CD14-positive monocyte (primary cell): ENCODE measurements at regions not wholly inside any gene's neighbourhood (a gene's known extent, or its start where the extent isn't known, plus 50 kb on each side); places are given as distances from the start of the nearest gene placed in this dataset.

Experiments used
- DNase-seq, 3 donors: peaks; one replicate each; pipeline ENCODE4 v3.0.0-alpha.2; 2011 to 2022
- H2AFZ ChIP-seq: 2 replicates; pipeline ENCODE4 v1.6.0; 2012; ENCODE audit warnings: mild to moderate bottlenecking, low read depth, low read length, inconsistent platforms; ENCODE audit not compliant: insufficient read depth, poor library complexity, severe bottlenecking
- H3K27ac ChIP-seq, 2 donors: 1 replicate in 1 of 2; 2 replicates in 1 of 2; pipeline ENCODE4 v1.5.1; 2012 to 2013; ENCODE audit warnings: low read length in 2 of 2, control low read depth in 1 of 2, inconsistent platforms in 1 of 2, low read depth in 1 of 2, mild to moderate bottlenecking in 1 of 2
- H3K27me3 ChIP-seq, 2 donors: one replicate each; pipeline versions ENCODE4 v1.6.0 to v1.6.1; 2011 to 2013; ENCODE audit warnings: low read length in 2 of 2; ENCODE audit not compliant: control insufficient read depth in 2 of 2, insufficient read depth in 2 of 2
- H3K36me3 ChIP-seq, 2 donors: replicated peaks in 1 of 2; 1 replicate in 1 of 2; 2 replicates in 1 of 2; pipeline versions ENCODE4 v1.5.1 to v1.6.1; 2012 to 2013; ENCODE audit warnings: low read length in 2 of 2, control low read depth in 1 of 2, inconsistent platforms in 1 of 2, mild to moderate bottlenecking in 1 of 2; ENCODE audit not compliant: insufficient read depth in 2 of 2, control insufficient read depth in 1 of 2
- H3K4me1 ChIP-seq, 2 donors: 1 replicate in 1 of 2; 2 replicates in 1 of 2; pipeline versions ENCODE4 v1.5.1 to v1.6.1; 2012 to 2013; ENCODE audit warnings: low read length in 2 of 2, control low read depth in 1 of 2, inconsistent platforms in 1 of 2, mild to moderate bottlenecking in 1 of 2, moderate library complexity in 1 of 2; ENCODE audit not compliant: insufficient read depth in 2 of 2, control insufficient read depth in 1 of 2
- H3K4me2 ChIP-seq: replicated peaks from 2 replicates; pipeline ENCODE3; 2012; ENCODE audit warnings: low read length, moderate library complexity, mild to moderate bottlenecking; ENCODE audit not compliant: poor library complexity, severe bottlenecking; ENCODE audit errors: extremely low read depth
- H3K4me3 ChIP-seq, 3 experiments: fragments of 200-600 bp in 1 of 3; sonication (generic) in 1 of 3; replicated peaks in 1 of 3; 1 replicate in 2 of 3; 2 replicates in 1 of 3; pipeline ENCODE4 v1.5.1; 2011 to 2013; ENCODE audit warnings: low read length in 3 of 3, mild to moderate bottlenecking in 3 of 3, control low read depth in 2 of 3, low read depth in 2 of 3, inconsistent platforms in 1 of 3, moderate library complexity in 1 of 3
- H3K79me2 ChIP-seq: 2 replicates; pipeline ENCODE4 v1.6.0; 2012; ENCODE audit warnings: mild to moderate bottlenecking, control low read depth, inconsistent platforms, low read length, moderate library complexity; ENCODE audit not compliant: insufficient read depth
- H3K9ac ChIP-seq: 2 replicates; pipeline ENCODE4 v1.6.0; 2017; ENCODE audit warnings: low read length, mild to moderate bottlenecking; ENCODE audit not compliant: insufficient read depth, poor library complexity, severe bottlenecking
- H3K9me3 ChIP-seq, 2 donors: replicated peaks in 1 of 2; 1 replicate in 1 of 2; 2 replicates in 1 of 2; pipeline versions ENCODE4 v1.5.1 to v1.6.1; 2012 to 2013; ENCODE audit warnings: low read length in 2 of 2, control low read depth in 1 of 2; ENCODE audit not compliant: control insufficient read depth in 1 of 2, insufficient read depth in 1 of 2
- H4K20me1 ChIP-seq: 2 replicates; pipeline ENCODE4 v1.6.0; 2012; ENCODE audit warnings: mild to moderate bottlenecking, low read length, control low read depth, moderate library complexity; ENCODE audit not compliant: insufficient read depth
- H3K27ac Mint-ChIP-seq, 7 donors: one replicate each; pipeline ENCODE4 v1.8.0; 2020; ENCODE audit warnings: mild to moderate bottlenecking in 7 of 7, mixed read lengths in 7 of 7, moderate library complexity in 6 of 7, inconsistent platforms in 2 of 7
- H3K27me3 Mint-ChIP-seq, 3 donors: one replicate each; pipeline ENCODE4 v1.8.0; 2021 to 2022; ENCODE audit warnings: low read depth in 3 of 3, mild to moderate bottlenecking in 3 of 3, mixed read lengths in 3 of 3, moderate library complexity in 3 of 3, inconsistent platforms in 1 of 3
- H3K36me3 Mint-ChIP-seq, 2 donors: one replicate each; pipeline ENCODE4 v1.8.0; 2020; ENCODE audit warnings: mixed read lengths in 2 of 2, inconsistent platforms in 1 of 2, mild to moderate bottlenecking in 1 of 2
- H3K4me1 Mint-ChIP-seq: one replicate; pipeline ENCODE4 v1.8.0; 2020; ENCODE audit warnings: mild to moderate bottlenecking, mixed read lengths
- H3K4me3 Mint-ChIP-seq, 2 donors: one replicate each; pipeline ENCODE4 v1.8.0; 2020; ENCODE audit warnings: mild to moderate bottlenecking in 2 of 2, mixed read lengths in 2 of 2, moderate library complexity in 1 of 2
- H3K9me3 Mint-ChIP-seq, 7 donors: one replicate each; pipeline ENCODE4 v1.8.0; 2020 to 2022; ENCODE audit warnings: mixed read lengths in 7 of 7, mild to moderate bottlenecking in 6 of 7, moderate library complexity in 6 of 7, inconsistent platforms in 2 of 7
- WGBS: methylation state at CpG from one replicate; pipeline ENCODE4 v1.1.5; 2013; ENCODE audit warnings: missing lambda C conversion rate; ENCODE audit not compliant: insufficient coverage; 5-methylcytosine and 5-hydroxymethylcytosine counted together
- intact Hi-C, 2 donors: fragments of 100-400 bp; cut with micrococcal nuclease; formaldehyde crosslinking; loops; one replicate each; pipeline versions ENCODE4 v1.15.0 to v1.15.1; 2023
- TF ChIP-seq, protein P1 (sequence below): fragments of 200-600 bp; IDR thresholded peaks from one replicate; pipeline ENCODE4 v1.8.0; 2022; ENCODE audit warnings: antibody characterized with exemption, mild to moderate bottlenecking

DNA sequence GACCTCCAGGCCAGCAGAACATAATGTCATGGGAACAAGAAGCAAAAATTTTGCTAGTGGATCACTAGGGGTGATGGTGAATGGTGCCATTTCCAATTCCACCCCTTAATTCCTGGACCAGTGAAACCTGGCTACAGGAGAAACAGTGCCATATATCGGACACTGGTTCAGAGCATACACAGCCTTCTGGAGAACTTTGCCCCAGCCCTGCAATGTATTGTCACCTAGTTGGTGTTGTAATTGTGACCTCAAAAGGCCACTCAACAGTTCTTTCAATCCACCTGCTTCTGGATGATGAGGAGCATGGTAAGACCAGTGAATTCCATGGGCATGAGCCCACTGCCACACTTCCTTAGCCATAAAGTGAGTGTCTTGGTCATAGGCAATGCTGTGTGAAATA is 59.8 kb upstream of the AASS start:
- WGBS = no CpG with 5 or more reads among the region's 1 CpG

DNA sequence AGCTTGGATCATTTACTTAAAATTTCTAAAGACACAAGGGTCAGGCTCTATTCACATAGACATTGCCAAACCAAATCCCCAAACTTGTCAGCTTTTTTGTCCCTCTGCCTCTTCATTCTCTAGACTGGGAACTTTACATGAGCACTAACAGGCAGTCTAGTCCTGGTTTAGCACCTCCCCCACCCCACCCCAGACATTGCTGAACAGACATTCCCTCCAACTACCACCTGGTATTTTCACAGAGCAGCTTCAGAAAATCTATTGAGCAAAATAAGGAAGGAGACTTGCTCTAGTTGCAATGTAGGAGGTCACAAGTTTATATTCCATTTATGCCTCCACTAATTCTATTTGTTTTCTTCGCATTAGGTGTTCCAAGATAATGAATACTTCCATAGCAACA is 56.8 kb upstream of the AASS start:
- no peaks in the 10 kb centered on the region for H3K4me1 ChIP-seq
- H3K79me2 ChIP-seq = no peaks in the 10 kb centered on the region
- Mint-ChIP-seq H3K27me3 (peaks cover 0 to 2% (median 0%) of the 10 kb centered on the region in 3 donors), H3K4me3 (no peak overlapping the region), H3K36me3 (no peaks in the 10 kb centered on the region), H3K9me3 (peaks cover 0 to 5% (median 0%) of the 10 kb centered on the region in 7 donors), H3K27ac (no peak overlapping the region), H3K4me1 (no peaks in the 10 kb centered on the region)
- no peaks in the 10 kb centered on the region for H3K36me3 ChIP-seq
- H3K27me3 ChIP-seq = no peaks in the 10 kb centered on the region
- no peak overlapping the region for H2AFZ ChIP-seq
- H3K9ac ChIP-seq = no peak overlapping the region
- TF ChIP-seq, protein P1, sequence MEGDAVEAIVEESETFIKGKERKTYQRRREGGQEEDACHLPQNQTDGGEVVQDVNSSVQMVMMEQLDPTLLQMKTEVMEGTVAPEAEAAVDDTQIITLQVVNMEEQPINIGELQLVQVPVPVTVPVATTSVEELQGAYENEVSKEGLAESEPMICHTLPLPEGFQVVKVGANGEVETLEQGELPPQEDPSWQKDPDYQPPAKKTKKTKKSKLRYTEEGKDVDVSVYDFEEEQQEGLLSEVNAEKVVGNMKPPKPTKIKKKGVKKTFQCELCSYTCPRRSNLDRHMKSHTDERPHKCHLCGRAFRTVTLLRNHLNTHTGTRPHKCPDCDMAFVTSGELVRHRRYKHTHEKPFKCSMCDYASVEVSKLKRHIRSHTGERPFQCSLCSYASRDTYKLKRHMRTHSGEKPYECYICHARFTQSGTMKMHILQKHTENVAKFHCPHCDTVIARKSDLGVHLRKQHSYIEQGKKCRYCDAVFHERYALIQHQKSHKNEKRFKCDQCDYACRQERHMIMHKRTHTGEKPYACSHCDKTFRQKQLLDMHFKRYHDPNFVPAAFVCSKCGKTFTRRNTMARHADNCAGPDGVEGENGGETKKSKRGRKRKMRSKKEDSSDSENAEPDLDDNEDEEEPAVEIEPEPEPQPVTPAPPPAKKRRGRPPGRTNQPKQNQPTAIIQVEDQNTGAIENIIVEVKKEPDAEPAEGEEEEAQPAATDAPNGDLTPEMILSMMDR = no peak
- no peaks in the 10 kb centered on the region for H3K9me3 ChIP-seq
- intact Hi-C loops = no loop called here
- no peak overlapping the region for H3K4me2 ChIP-seq
- no CpG with 5 or more reads among the region's 1 CpG for WGBS
- H3K4me3 ChIP-seq = no peak overlapping the region
- H4K20me1 ChIP-seq = no peaks in the 10 kb centered on the region
- no peak for DNase-seq
- H3K27ac ChIP-seq = no peak overlapping the region

More for the DNA sequence above, 59.8 kb upstream of the AASS start:
- Mint-ChIP-seq H3K27me3 (no peaks in the 10 kb centered on the region), H3K36me3 (no peaks in the 10 kb centered on the region), H3K4me3 (no peak overlapping the region), H3K9me3 (peaks cover 0 to 7% (median 5%) of the 10 kb centered on the region in 7 donors), H3K27ac (no peak overlapping the region), H3K4me1 (no peaks in the 10 kb centered on the region)
- DNase-seq = no peak
- H3K9me3 ChIP-seq = no peaks in the 10 kb centered on the region
- H3K36me3 ChIP-seq = no peaks in the 10 kb centered on the region
- H3K27me3 ChIP-seq = no peaks in the 10 kb centered on the region
- H3K4me3 ChIP-seq = no peak overlapping the region
- no peak overlapping the region for H3K9ac ChIP-seq
- intact Hi-C loops = no loop called here
- H3K27ac ChIP-seq = no peak overlapping the region
- H2AFZ ChIP-seq = no peak overlapping the region
- no peaks in the 10 kb centered on the region for H3K4me1 ChIP-seq
- H4K20me1 ChIP-seq = no peaks in the 10 kb centered on the region
- TF ChIP-seq, protein P1 = no peak
- H3K79me2 ChIP-seq = no peaks in the 10 kb centered on the region
- H3K4me2 ChIP-seq = no peak overlapping the region
